Adrenal gland (tissue), 9 donors: ENCODE measurements at regions not wholly inside any gene's neighbourhood (a gene's known extent, or its start where the extent isn't known, plus 50 kb on each side); places are given as distances from the start of the nearest gene placed in this dataset.

ENCODE experiments used
- DNase-seq, 7 donors: peaks; one replicate each; pipeline ENCODE4 v3.0.0-alpha.2; 2019 to 2020
- H3K27ac ChIP-seq, 5 donors: fragments of 200-600 bp; sonication (generic) in 4 of 5; 1 replicate in 3 of 5; 2 replicates in 2 of 5; pipeline versions ENCODE4 v1.5.1 to v1.8.0; 2016 to 2020; ENCODE audit warnings: mild to moderate bottlenecking in 1 of 5
- H3K27me3 ChIP-seq: fragments of 200-600 bp; 2 replicates; pipeline ENCODE4 v1.8.0; 2021
- H3K36me3 ChIP-seq, 2 donors: fragments of 200-600 bp; replicated peaks in 1 of 2; 1 replicate in 1 of 2; 2 replicates in 1 of 2; pipeline versions ENCODE4 v1.5.1 to v1.8.0; 2018 to 2022
- H3K4me1 ChIP-seq, 2 donors: fragments of 200-600 bp; replicated peaks in 1 of 2; 1 replicate in 1 of 2; 2 replicates in 1 of 2; pipeline versions ENCODE4 v1.5.1 to v1.8.0; 2018 to 2021
- H3K4me3 ChIP-seq, 4 donors: fragments of 200-600 bp; sonication (generic) in 3 of 4; one replicate each; pipeline ENCODE4 v1.5.1; 2016 to 2018
- H3K9me3 ChIP-seq, 3 donors: fragments of 200-600 bp; sonication (generic) in 1 of 3; replicated peaks in 1 of 3; 1 replicate in 2 of 3; 2 replicates in 1 of 3; pipeline versions ENCODE4 v1.5.1 to v1.8.0; 2016 to 2021
- POLR2A ChIP-seq, 2 donors: fragments of 450-650 bp; IDR thresholded peaks; one replicate each; pipeline ENCODE4 v1.6.1; 2017; ENCODE audit warnings: antibody characterized with exemption in 2 of 2, mild to moderate bottlenecking in 2 of 2, moderate library complexity in 1 of 2
- WGBS, 4 donors: extraction: QIAGEN DNeasy Blood & Tissue Kit in 2 of 4; methylation state at CpG; one replicate each; pipeline versions ENCODE4 v1.1.5 to v1.1.7; 2013 to 2017; 5-methylcytosine and 5-hydroxymethylcytosine counted together
- intact Hi-C, 2 donors: fragments of 100-400 bp; cut with DNase I; formaldehyde crosslinking; loops; one replicate each; pipeline versions ENCODE4 v1.14.1 to v1.15.0; 2022 to 2023
- TF ChIP-seq, protein P1 (sequence below), 6 experiments: fragments of 450-650 bp in 4 of 6; fragments of 200-600 bp in 2 of 6; sonication (generic) in 1 of 6; IDR thresholded peaks; 1 replicate in 5 of 6; 2 replicates in 1 of 6; pipeline versions ENCODE4 v1.5.1 to v1.8.0; 2016 to 2021; ENCODE audit warnings: antibody characterized with exemption in 6 of 6, mild to moderate bottlenecking in 2 of 6, moderate library complexity in 1 of 6
- donor health status: healthy with polysubstance abuse.
- donor health status: Bipolar disorder and iron deficiency.
- donor health status: DM: yes; HTN: yes; CAD: no.
- donor health status: DM: no; HTN: no; CAD: no.
- donor health status: DM: no; HTN: no; CAD: no.

- Histone ChIP-seq H3K4me3 (no peak overlapping the region), H3K4me1 (no peaks in the 10 kb centered on the region), H3K36me3 (no peaks in the 10 kb centered on the region), H3K27me3 (no peaks in the 10 kb centered on the region), H3K9me3 (no peaks in the 10 kb centered on the region), H3K27ac (no peak overlapping the region)
- intact Hi-C loops, result no loop called here
- no peak for TF ChIP-seq POLR2A (IDR thresholded peaks at IDR 0.05)
- TF ChIP-seq, protein P1, sequence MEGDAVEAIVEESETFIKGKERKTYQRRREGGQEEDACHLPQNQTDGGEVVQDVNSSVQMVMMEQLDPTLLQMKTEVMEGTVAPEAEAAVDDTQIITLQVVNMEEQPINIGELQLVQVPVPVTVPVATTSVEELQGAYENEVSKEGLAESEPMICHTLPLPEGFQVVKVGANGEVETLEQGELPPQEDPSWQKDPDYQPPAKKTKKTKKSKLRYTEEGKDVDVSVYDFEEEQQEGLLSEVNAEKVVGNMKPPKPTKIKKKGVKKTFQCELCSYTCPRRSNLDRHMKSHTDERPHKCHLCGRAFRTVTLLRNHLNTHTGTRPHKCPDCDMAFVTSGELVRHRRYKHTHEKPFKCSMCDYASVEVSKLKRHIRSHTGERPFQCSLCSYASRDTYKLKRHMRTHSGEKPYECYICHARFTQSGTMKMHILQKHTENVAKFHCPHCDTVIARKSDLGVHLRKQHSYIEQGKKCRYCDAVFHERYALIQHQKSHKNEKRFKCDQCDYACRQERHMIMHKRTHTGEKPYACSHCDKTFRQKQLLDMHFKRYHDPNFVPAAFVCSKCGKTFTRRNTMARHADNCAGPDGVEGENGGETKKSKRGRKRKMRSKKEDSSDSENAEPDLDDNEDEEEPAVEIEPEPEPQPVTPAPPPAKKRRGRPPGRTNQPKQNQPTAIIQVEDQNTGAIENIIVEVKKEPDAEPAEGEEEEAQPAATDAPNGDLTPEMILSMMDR (IDR thresholded peaks at IDR 0.05), result no peak
- no peak for DNase-seq
- 62 to 77% (median 71%) methylated on average over 2 of the region's 2 CpGs for WGBS, 4 donors
Measured at GRCh38 chr1:88394958-88395357, 289.1 kb upstream of the PKN2 start.

DNA sequence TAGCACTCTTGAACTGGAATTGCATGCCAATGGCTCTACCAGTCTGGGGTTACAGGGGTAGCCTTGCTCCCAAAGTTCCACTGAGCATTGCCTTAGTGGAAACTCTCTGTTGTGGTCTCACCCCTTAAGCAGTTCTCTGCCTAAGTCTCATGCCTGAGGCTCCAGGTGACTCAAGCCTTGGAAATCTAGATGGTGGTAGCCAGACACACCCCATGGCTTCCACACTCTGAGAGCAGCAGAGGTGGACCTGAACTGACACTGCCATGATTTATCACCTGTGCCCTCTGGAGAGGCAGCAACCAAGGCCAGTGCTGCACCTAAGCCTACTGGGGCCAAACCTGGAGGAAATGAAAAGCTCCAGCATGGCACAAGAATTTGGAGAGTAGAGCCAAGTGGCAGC lies 285.7 kb upstream of the PKN2 start:
- TF ChIP-seq POLR2A (IDR thresholded peaks at IDR 0.05), result no peak
- TF ChIP-seq, protein P1 (IDR thresholded peaks at IDR 0.05), result no peak
- DNase-seq, result no peak
- H3K27me3 ChIP-seq, result no peaks in the 10 kb centered on the region
- H3K9me3 ChIP-seq, result no peaks in the 10 kb centered on the region
- no peaks in the 10 kb centered on the region for H3K4me1 ChIP-seq
- H3K27ac ChIP-seq, result no peak overlapping the region
- no peaks in the 10 kb centered on the region for H3K36me3 ChIP-seq
- no peak overlapping the region for H3K4me3 ChIP-seq
- intact Hi-C loops, result no loop called here

GRCh38 chr1:88399690-88400089 lies 284.4 kb upstream of the PKN2 start:
- no peaks in the 10 kb centered on the region for H3K27me3 ChIP-seq
- no peak for DNase-seq
- no peaks in the 10 kb centered on the region for H3K36me3 ChIP-seq
- TF ChIP-seq, protein P1 (IDR thresholded peaks at IDR 0.05), result no peak
- no peak for TF ChIP-seq POLR2A (IDR thresholded peaks at IDR 0.05)
- H3K4me3 ChIP-seq, result no peak overlapping the region
- H3K27ac ChIP-seq, result no peak overlapping the region
- intact Hi-C loops, result no loop called here
- H3K4me1 ChIP-seq, result no peaks in the 10 kb centered on the region
- no peaks in the 10 kb centered on the region for H3K9me3 ChIP-seq
- 63 to 88% (median 78%) methylated on average over 1 of the region's 1 CpG for WGBS, 4 donors

DNA sequence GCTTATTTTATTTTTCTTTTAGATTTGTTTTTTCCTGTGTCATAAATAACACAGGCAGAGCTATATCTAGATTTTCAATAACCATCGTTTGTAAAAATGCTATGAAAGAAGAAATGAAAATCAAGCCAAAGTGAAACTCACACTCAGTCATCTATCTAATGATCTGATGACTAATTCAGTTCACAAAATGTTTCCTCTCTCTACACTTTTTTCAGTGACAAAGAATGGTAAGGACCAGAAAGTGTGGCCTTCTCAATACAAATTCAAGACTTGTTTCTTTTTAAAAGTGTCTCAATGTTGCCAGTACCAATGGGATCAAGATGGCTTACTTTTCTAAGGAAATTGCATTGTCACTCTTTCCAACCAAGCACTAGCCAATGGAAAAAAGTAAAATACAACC lies 282.8 kb upstream of the PKN2 start:
- H3K27ac ChIP-seq, result no peak overlapping the region
- H3K36me3 ChIP-seq, result no peaks in the 10 kb centered on the region
- no peaks in the 10 kb centered on the region for H3K4me1 ChIP-seq
- no peak for DNase-seq
- no peaks in the 10 kb centered on the region for H3K9me3 ChIP-seq
- intact Hi-C loops, result no loop called here
- no peaks in the 10 kb centered on the region for H3K27me3 ChIP-seq
- TF ChIP-seq, protein P1 (IDR thresholded peaks at IDR 0.05), result no peak
- no peak for TF ChIP-seq POLR2A (IDR thresholded peaks at IDR 0.05)
- H3K4me3 ChIP-seq, result no peak overlapping the region
- 54 to 70% (median 63%) methylated on average over 1 of the region's 1 CpG for WGBS, 4 donors
